ENCODE measurements at regions not wholly inside any gene's neighbourhood (a gene's known extent, or its start where the extent isn't known, plus 50 kb on each side); places are given as distances from the start of the nearest gene placed in this dataset.
A peak's percentile ranks its signal among the peaks of the same experiment; 100 is the strongest.

DNA sequence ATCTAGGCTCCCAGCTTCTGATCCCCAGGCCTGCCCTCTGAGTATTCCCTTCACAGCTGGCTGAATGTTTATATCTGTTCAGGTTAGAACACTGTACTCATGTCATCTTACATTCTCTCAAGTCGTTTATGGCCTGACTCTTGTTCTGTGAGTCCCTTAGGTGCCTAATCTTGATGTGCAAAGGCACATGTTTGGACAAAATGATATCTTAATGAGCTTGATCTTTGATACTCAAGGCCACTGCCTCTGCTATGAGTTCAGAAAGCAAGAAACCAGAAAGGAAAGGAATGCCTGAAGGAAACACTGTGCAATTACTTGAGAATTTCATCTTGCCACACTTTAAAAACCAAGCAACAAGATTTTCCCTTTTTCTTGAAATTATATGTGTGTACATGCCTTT is 391.8 kb upstream of the ZNF608 start:
- no peaks in the 10 kb centered on the region for H3K27me3 Mint-ChIP-seq (ENCODE audit: insufficient read depth, low read depth)
- Histone ChIP-seq H3K27ac (no peak overlapping the region), H3K79me2 (ENCODE audit: low read depth) (no peaks in the 10 kb centered on the region), H3K9me3 (ENCODE audit: low read depth) (no peaks in the 10 kb centered on the region), H3F3A (ENCODE audit: low read depth) (no peaks in the 10 kb centered on the region), H3K9ac (no peak overlapping the region), H3K4me3 (no peak overlapping the region), H2AFZ (replicated peaks) (no peak overlapping the region), H4K20me1 (ENCODE audit: low read depth) (no peaks in the 10 kb centered on the region), H3K4me2 (no peak overlapping the region), H3K27me3 (no peaks in the 10 kb centered on the region), H3K4me1 (peaks cover 21% of the 10 kb centered on the region), H3K36me3 (no peaks in the 10 kb centered on the region)
- H3K9me3 Mint-ChIP-seq = no peaks in the 10 kb centered on the region
- H3K36me3 Mint-ChIP-seq = peaks cover 2% of the 10 kb centered on the region
- DNase-seq (ENCODE audit: low spot score) = no peak
- H3K4me1 Mint-ChIP-seq = peaks cover 21% of the 10 kb centered on the region
- no peak overlapping the region for H3K4me3 Mint-ChIP-seq
- peak overlapping the region; percentile 43 for H3K27ac Mint-ChIP-seq
- no peak for TF ChIP-seq EZH2 (IDR thresholded peaks at IDR 0.05)
- TF ChIP-seq, protein P1, sequence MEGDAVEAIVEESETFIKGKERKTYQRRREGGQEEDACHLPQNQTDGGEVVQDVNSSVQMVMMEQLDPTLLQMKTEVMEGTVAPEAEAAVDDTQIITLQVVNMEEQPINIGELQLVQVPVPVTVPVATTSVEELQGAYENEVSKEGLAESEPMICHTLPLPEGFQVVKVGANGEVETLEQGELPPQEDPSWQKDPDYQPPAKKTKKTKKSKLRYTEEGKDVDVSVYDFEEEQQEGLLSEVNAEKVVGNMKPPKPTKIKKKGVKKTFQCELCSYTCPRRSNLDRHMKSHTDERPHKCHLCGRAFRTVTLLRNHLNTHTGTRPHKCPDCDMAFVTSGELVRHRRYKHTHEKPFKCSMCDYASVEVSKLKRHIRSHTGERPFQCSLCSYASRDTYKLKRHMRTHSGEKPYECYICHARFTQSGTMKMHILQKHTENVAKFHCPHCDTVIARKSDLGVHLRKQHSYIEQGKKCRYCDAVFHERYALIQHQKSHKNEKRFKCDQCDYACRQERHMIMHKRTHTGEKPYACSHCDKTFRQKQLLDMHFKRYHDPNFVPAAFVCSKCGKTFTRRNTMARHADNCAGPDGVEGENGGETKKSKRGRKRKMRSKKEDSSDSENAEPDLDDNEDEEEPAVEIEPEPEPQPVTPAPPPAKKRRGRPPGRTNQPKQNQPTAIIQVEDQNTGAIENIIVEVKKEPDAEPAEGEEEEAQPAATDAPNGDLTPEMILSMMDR (IDR thresholded peaks at IDR 0.05) = no peak
- no peak for TF ChIP-seq EZH2phosphoT487 (IDR thresholded peaks at IDR 0.05)

DNA sequence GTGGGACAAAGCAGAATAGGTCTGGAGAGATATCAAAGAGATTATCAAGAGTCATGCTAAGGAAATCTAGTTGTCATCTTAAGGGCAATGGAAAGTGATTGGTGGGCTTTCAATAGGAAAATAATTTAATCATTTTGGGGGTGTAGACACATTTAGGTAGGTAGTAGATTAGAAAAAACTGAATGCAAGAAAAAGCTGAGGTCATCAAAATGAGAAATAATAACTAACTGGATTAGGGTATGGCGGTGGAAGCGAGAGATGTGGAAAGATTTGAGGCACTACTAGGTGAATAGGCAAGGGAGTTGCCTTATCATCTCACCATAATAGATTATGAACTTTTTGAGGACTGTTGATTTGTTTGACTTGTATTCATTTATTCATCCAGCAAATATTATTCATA is 393.2 kb upstream of the ZNF608 start:
- Histone ChIP-seq H3K27me3 (no peaks in the 10 kb centered on the region), H3F3A (ENCODE audit: low read depth) (no peaks in the 10 kb centered on the region), H2AFZ (replicated peaks) (no peak overlapping the region), H4K20me1 (ENCODE audit: low read depth) (no peaks in the 10 kb centered on the region), H3K36me3 (no peaks in the 10 kb centered on the region), H3K4me2 (no peak overlapping the region), H3K79me2 (ENCODE audit: low read depth) (no peaks in the 10 kb centered on the region), H3K4me1 (peaks cover 17% of the 10 kb centered on the region), H3K9ac (no peak overlapping the region), H3K4me3 (no peak overlapping the region), H3K9me3 (ENCODE audit: low read depth) (no peaks in the 10 kb centered on the region), H3K27ac (no peak overlapping the region)
- Mint-ChIP-seq H3K27ac (no peak overlapping the region), H3K4me1 (peaks cover 17% of the 10 kb centered on the region), H3K27me3 (ENCODE audit: insufficient read depth, low read depth) (no peaks in the 10 kb centered on the region), H3K4me3 (no peak overlapping the region), H3K9me3 (no peaks in the 10 kb centered on the region), H3K36me3 (peaks cover 2% of the 10 kb centered on the region)
- TF ChIP-seq, protein P1 (IDR thresholded peaks at IDR 0.05) = no peak
- TF ChIP-seq EZH2phosphoT487 (IDR thresholded peaks at IDR 0.05) (no peak), EZH2 (IDR thresholded peaks at IDR 0.05) (no peak)
- DNase-seq (ENCODE audit: low spot score) = no peak

DNA sequence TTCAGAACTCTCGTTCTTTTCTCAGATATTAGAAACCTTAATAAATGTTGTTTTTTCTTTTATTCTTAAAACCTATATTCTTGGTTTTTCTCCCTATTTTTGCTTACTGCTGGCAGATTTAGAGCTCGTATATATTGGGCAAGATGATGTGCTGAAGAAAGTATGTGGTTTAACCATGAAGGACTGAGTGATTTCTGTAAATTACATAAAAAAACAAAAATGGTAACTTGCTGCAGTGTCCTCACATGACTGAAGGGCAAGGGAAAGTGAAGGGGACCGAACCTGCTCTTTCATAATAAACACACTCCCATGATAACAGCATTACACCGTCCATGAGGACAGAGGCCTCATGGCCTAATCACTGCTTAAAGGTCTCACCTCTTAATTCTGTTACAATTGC is 393.8 kb upstream of the ZNF608 start:
- Mint-ChIP-seq H3K4me3 (no peak overlapping the region), H3K27ac (no peak overlapping the region)
- H3F3A ChIP-seq (ENCODE audit: low read depth) = no peaks in the 10 kb centered on the region

More for the DNA sequence above, 393.8 kb upstream of the ZNF608 start:
- Histone ChIP-seq H4K20me1 (ENCODE audit: low read depth) (no peaks in the 10 kb centered on the region), H3K79me2 (ENCODE audit: low read depth) (no peaks in the 10 kb centered on the region), H3K4me2 (no peak overlapping the region), H3K9me3 (ENCODE audit: low read depth) (no peaks in the 10 kb centered on the region), H3K4me1 (peaks cover 14% of the 10 kb centered on the region), H3K27me3 (no peaks in the 10 kb centered on the region), H3K9ac (no peak overlapping the region), H3K27ac (no peak overlapping the region), H3K36me3 (no peaks in the 10 kb centered on the region), H2AFZ (replicated peaks) (no peak overlapping the region), H3K4me3 (no peak overlapping the region)
- DNase-seq (ENCODE audit: low spot score) = no peak
- Mint-ChIP-seq H3K27me3 (ENCODE audit: insufficient read depth, low read depth) (no peaks in the 10 kb centered on the region), H3K4me1 (peaks cover 15% of the 10 kb centered on the region), H3K9me3 (no peaks in the 10 kb centered on the region), H3K36me3 (peaks cover 2% of the 10 kb centered on the region)
- TF ChIP-seq, protein P1 (IDR thresholded peaks at IDR 0.05) = no peak
